GM18511 (cell line): ENCODE measurements at regions not wholly inside any gene's neighbourhood (a gene's known extent, or its start where the extent isn't known, plus 50 kb on each side); places are given as distances from the start of the nearest gene placed in this dataset.
A peak's percentile ranks its signal among the peaks of the same experiment; 100 is the strongest.

Experiments used
- ATAC-seq: cut with Tn5 transposase; IDR thresholded peaks from one replicate; pipeline ENCODE4 v1.9.1; 2021; ENCODE audit warnings: mild to moderate bottlenecking, moderate library complexity; ENCODE audit not compliant: unreplicated experiment

GRCh38 chr5:124839371-124839998, 93.0 kb upstream of the ZNF608 start:
- ATAC-seq = no peak

GRCh38 chr5:124841829-124842712, 95.6 kb upstream of the ZNF608 start:
- ATAC-seq = no peak

- no peak for ATAC-seq
These were observed 96.5 kb upstream of the ZNF608 start for GRCh38 chr5:124842725-124843595.

GRCh38 chr5:124843596-124843899, 97.1 kb upstream of the ZNF608 start:
- no peak for ATAC-seq

GRCh38 chr5:124844371-124844920, 98.0 kb upstream of the ZNF608 start:
- ATAC-seq = no peak

GRCh38 chr5:124847907-124848306, 101.5 kb upstream of the ZNF608 start:
- no peak for ATAC-seq

GRCh38 chr5:124849774-124850173, 103.3 kb upstream of the ZNF608 start:
- no peak for ATAC-seq

GRCh38 chr5:124856726-124857125, 110.3 kb upstream of the ZNF608 start:
- ATAC-seq = no peak

- peak; percentile 23 for ATAC-seq
These were observed 112.2 kb upstream of the ZNF608 start for GRCh38 chr5:124858612-124859011.

GRCh38 chr5:124859027-124859426, 112.6 kb upstream of the ZNF608 start:
- peak; percentile 77 for ATAC-seq

GRCh38 chr5:124859556-124860290, 113.3 kb upstream of the ZNF608 start:
- ATAC-seq = no peak

GRCh38 chr5:124860291-124860655, 113.8 kb upstream of the ZNF608 start:
- ATAC-seq = no peak

GRCh38 chr5:124865066-124865465, 118.6 kb upstream of the ZNF608 start:
- no peak for ATAC-seq

- ATAC-seq = no peak
These were observed 119.3 kb upstream of the ZNF608 start for GRCh38 chr5:124865603-124866354.

- ATAC-seq = no peak
These were observed 120.1 kb upstream of the ZNF608 start for GRCh38 chr5:124866355-124867136.

GRCh38 chr5:124867137-124867704, 120.8 kb upstream of the ZNF608 start:
- no peak for ATAC-seq

GRCh38 chr5:124868676-124869075, 122.2 kb upstream of the ZNF608 start:
- ATAC-seq = no peak

- no peak for ATAC-seq
These were observed 123.1 kb upstream of the ZNF608 start for GRCh38 chr5:124869426-124870033.
